Neural progenitor cell (in vitro differentiated cells): ENCODE measurements at regions not wholly inside any gene's neighbourhood (a gene's known extent, or its start where the extent isn't known, plus 50 kb on each side); places are given as distances from the start of the nearest gene placed in this dataset.

Experiments
- CTCF ChIP-seq: fragments of 200-600 bp; sonication (generic); IDR thresholded peaks from 2 replicates; pipeline ENCODE4 v1.5.1; 2017; ENCODE audit warnings: antibody characterized with exemption, mild to moderate bottlenecking
- EZH2 ChIP-seq: fragments of 200-600 bp; sonication (generic); IDR thresholded peaks from 2 replicates; pipeline ENCODE4 v1.6.1; 2017; ENCODE audit warnings: antibody characterized with exemption, mild to moderate bottlenecking, moderate library complexity

- TF ChIP-seq EZH2 (no peak), CTCF (no peak)
Observed at GRCh38 chr14:82451675-82452074, 918.0 kb upstream of the SEL1L start.
